ENCODE measurements at regions not wholly inside any gene's neighbourhood (a gene's known extent, or its start where the extent isn't known, plus 50 kb on each side); places are given as distances from the start of the nearest gene placed in this dataset.

- no peaks in the 10 kb centered on the region for H3K27me3 ChIP-seq (replicated peaks; ENCODE audit: insufficient read depth, low read length)
- H3K9ac ChIP-seq (ENCODE audit: low read length): no peak overlapping the region
- H3K4me1 ChIP-seq (ENCODE audit: low read length): no peaks in the 10 kb centered on the region
- no peaks in the 10 kb centered on the region for H3K9me2 ChIP-seq (replicated peaks; ENCODE audit: insufficient read depth, low read length)
- no peak for DNase-seq
- H3K79me2 ChIP-seq (ENCODE audit: low read length): no peaks in the 10 kb centered on the region
- no peak overlapping the region for H3K4me3 ChIP-seq (ENCODE audit: low read length)
- no peaks in the 10 kb centered on the region for H4K20me1 ChIP-seq (ENCODE audit: insufficient read depth, low read length)
- H3K4me2 ChIP-seq (ENCODE audit: low read depth, low read length): no peak overlapping the region
- no peak overlapping the region for H3K27ac ChIP-seq (ENCODE audit: low read length)
- TF ChIP-seq CTCF (IDR thresholded peaks at IDR 0.05; ENCODE audit: low read length): no peak
- no peaks in the 10 kb centered on the region for H3K36me3 ChIP-seq (replicated peaks; ENCODE audit: insufficient read depth, low read length)
- H3K9me3 ChIP-seq (replicated peaks; ENCODE audit: insufficient read depth, low read length): no peaks in the 10 kb centered on the region
- no peaks in the 10 kb centered on the region for H3F3A ChIP-seq (ENCODE audit: insufficient read depth, low read length)
- H2AFZ ChIP-seq (ENCODE audit: low read length): no peak overlapping the region
Observed at GRCh38 chr12:18932211-18932610, 194.3 kb downstream of the CAPZA3 start.

- no peak for TF ChIP-seq EZH2phosphoT487 (IDR thresholded peaks at IDR 0.05; ENCODE audit: low read length)
- TF ChIP-seq CTCF (IDR thresholded peaks at IDR 0.05; ENCODE audit: low read length): no peak
- no peak for TF ChIP-seq EZH2 (optimal IDR thresholded peaks at IDR 0.05; ENCODE audit: low read depth, low read length)
- Histone ChIP-seq H3F3A (ENCODE audit: insufficient read depth, low read length) (no peaks in the 10 kb centered on the region), H3K27me3 (replicated peaks; ENCODE audit: insufficient read depth, low read length) (no peaks in the 10 kb centered on the region), H3K27ac (ENCODE audit: low read length) (no peak overlapping the region), H3K9me2 (replicated peaks; ENCODE audit: insufficient read depth, low read length) (no peaks in the 10 kb centered on the region), H3K9me3 (replicated peaks; ENCODE audit: insufficient read depth, low read length) (no peaks in the 10 kb centered on the region), H4K20me1 (ENCODE audit: insufficient read depth, low read length) (no peaks in the 10 kb centered on the region), H3K4me2 (ENCODE audit: low read depth, low read length) (no peak overlapping the region), H2AFZ (ENCODE audit: low read length) (no peak overlapping the region), H3K9ac (ENCODE audit: low read length) (no peak overlapping the region), H3K4me3 (ENCODE audit: low read length) (no peak overlapping the region), H3K79me2 (ENCODE audit: low read length) (no peaks in the 10 kb centered on the region), H3K4me1 (ENCODE audit: low read length) (no peaks in the 10 kb centered on the region), H3K36me3 (replicated peaks; ENCODE audit: insufficient read depth, low read length) (no peaks in the 10 kb centered on the region)
- DNase-seq: no peak
Observed at GRCh38 chr12:18932715-18933114, 194.8 kb downstream of the CAPZA3 start.

GRCh38 chr12:18935371-18935965, 194.1 kb upstream of the PLEKHA5 start:
- no peaks in the 10 kb centered on the region for H3K9me3 ChIP-seq (replicated peaks; ENCODE audit: insufficient read depth, low read length)
- H2AFZ ChIP-seq (ENCODE audit: low read length): no peak overlapping the region
- no peak overlapping the region for H3K4me2 ChIP-seq (ENCODE audit: low read depth, low read length)
- H3K9ac ChIP-seq (ENCODE audit: low read length): no peak overlapping the region
- no peak overlapping the region for H3K4me3 ChIP-seq (ENCODE audit: low read length)
- no peaks in the 10 kb centered on the region for H3F3A ChIP-seq (ENCODE audit: insufficient read depth, low read length)
- no peaks in the 10 kb centered on the region for H3K27me3 ChIP-seq (replicated peaks; ENCODE audit: insufficient read depth, low read length)
- no peaks in the 10 kb centered on the region for H3K79me2 ChIP-seq (ENCODE audit: low read length)
- no peak overlapping the region for H3K27ac ChIP-seq (ENCODE audit: low read length)
- H3K36me3 ChIP-seq (replicated peaks; ENCODE audit: insufficient read depth, low read length): no peaks in the 10 kb centered on the region
- H3K9me2 ChIP-seq (replicated peaks; ENCODE audit: insufficient read depth, low read length): no peaks in the 10 kb centered on the region
- H4K20me1 ChIP-seq (ENCODE audit: insufficient read depth, low read length): no peaks in the 10 kb centered on the region
- no peaks in the 10 kb centered on the region for H3K4me1 ChIP-seq (ENCODE audit: low read length)
- no peak for DNase-seq
- no peak for TF ChIP-seq EZH2 (optimal IDR thresholded peaks at IDR 0.05; ENCODE audit: low read depth, low read length)

GRCh38 chr12:18939051-18939450, 190.5 kb upstream of the PLEKHA5 start:
- H3K4me2 ChIP-seq (ENCODE audit: low read depth, low read length): no peak overlapping the region
- no peaks in the 10 kb centered on the region for H3K79me2 ChIP-seq (ENCODE audit: low read length)
- H2AFZ ChIP-seq (ENCODE audit: low read length): no peak overlapping the region
- no peak for DNase-seq
- no peaks in the 10 kb centered on the region for H3K9me2 ChIP-seq (replicated peaks; ENCODE audit: insufficient read depth, low read length)
- H3F3A ChIP-seq (ENCODE audit: insufficient read depth, low read length): no peaks in the 10 kb centered on the region
- no peaks in the 10 kb centered on the region for H3K36me3 ChIP-seq (replicated peaks; ENCODE audit: insufficient read depth, low read length)
- no peak overlapping the region for H3K9ac ChIP-seq (ENCODE audit: low read length)
- no peaks in the 10 kb centered on the region for H4K20me1 ChIP-seq (ENCODE audit: insufficient read depth, low read length)
- H3K4me3 ChIP-seq (ENCODE audit: low read length): no peak overlapping the region
- no peaks in the 10 kb centered on the region for H3K27me3 ChIP-seq (replicated peaks; ENCODE audit: insufficient read depth, low read length)
- H3K4me1 ChIP-seq (ENCODE audit: low read length): no peaks in the 10 kb centered on the region
- H3K27ac ChIP-seq (ENCODE audit: low read length): no peak overlapping the region
- no peaks in the 10 kb centered on the region for H3K9me3 ChIP-seq (replicated peaks; ENCODE audit: insufficient read depth, low read length)
- TF ChIP-seq CTCF (IDR thresholded peaks at IDR 0.05; ENCODE audit: low read length) (no peak), EZH2 (optimal IDR thresholded peaks at IDR 0.05; ENCODE audit: low read depth, low read length) (no peak), EZH2phosphoT487 (IDR thresholded peaks at IDR 0.05; ENCODE audit: low read length) (no peak)
